ENCODE measurements at regions not wholly inside any gene's neighbourhood (a gene's known extent, or its start where the extent isn't known, plus 50 kb on each side); places are given as distances from the start of the nearest gene placed in this dataset.

- DNase-seq = no peak
- intact Hi-C loops (cut with DNase I) = no loop called here
Observed at GRCh38 chr4:124509151-124509550, 203.4 kb downstream of the ANKRD50 start.

DNA sequence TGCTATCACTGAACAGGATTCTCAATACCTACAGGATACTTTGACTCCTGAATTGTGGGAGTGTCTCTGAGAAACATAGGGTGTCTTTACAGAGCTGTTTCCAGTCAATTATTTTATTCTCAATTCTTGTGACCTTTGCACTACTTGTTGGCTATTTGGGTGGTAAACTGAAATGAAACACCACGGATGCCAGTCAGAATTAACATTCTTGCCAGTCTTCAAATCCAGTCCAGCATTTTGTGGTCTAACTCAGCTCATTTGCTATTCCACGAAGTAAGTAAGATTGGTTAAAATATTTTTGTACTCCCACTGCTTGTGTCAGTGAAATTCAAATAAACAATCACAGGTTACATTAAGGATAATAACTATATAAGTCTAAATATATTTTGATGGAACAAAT is 197.9 kb downstream of the ANKRD50 start:
- intact Hi-C loops (cut with DNase I) = no loop called here
- DNase-seq = no peak

DNA sequence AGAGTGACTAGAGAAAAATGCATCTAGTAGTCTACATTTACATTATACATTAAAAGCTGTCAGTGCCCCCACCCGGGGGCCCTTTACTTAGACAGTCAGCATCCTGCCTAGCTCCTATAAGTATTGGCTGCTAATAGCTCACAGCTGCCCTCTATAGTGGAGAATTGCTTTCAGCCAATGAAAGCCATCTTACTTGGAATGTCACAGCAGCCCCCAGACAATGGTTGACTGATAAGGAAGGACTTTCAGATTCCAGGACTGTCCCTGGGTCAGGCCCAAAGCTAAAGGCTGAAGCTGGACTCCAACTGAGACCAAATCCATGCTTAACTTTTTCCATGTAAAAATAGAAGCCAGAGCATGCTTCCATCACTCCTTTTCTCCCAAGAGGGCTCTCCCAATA is 196.9 kb downstream of the ANKRD50 start:
- intact Hi-C loops (cut with DNase I) = no loop called here
- DNase-seq = no peak

GRCh38 chr4:124519196-124519595 is 193.3 kb downstream of the ANKRD50 start:
- intact Hi-C loops (cut with DNase I) = no loop called here
- DNase-seq = no peak

DNA sequence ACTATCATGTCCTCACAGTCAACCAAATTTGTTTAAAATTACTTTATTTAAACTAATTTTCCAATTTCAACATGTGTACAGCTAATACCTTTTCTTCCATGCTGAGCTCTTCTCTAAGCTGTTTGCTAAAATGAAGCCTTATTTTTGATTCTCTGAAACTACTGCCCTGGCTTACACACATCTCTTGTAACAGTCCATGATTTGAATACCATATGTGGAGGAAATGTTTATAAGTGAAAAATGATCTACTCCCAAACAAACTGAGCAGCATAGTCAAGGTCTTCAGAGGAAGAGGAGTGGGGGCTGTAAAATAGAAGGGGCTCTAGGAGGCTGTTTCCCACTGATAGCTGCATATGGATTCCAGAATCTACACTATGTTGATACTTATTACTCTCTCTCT is 188.7 kb downstream of the ANKRD50 start:
- intact Hi-C loops (cut with DNase I) = no loop called here

GRCh38 chr4:124525524-124525923 is 187.0 kb downstream of the ANKRD50 start:
- intact Hi-C loops (cut with DNase I) = no loop called here
- DNase-seq = peak in 2 of 10 donors; percentile 52 to 62

More for the DNA sequence above, 188.7 kb downstream of the ANKRD50 start:
- no peak for DNase-seq

DNA sequence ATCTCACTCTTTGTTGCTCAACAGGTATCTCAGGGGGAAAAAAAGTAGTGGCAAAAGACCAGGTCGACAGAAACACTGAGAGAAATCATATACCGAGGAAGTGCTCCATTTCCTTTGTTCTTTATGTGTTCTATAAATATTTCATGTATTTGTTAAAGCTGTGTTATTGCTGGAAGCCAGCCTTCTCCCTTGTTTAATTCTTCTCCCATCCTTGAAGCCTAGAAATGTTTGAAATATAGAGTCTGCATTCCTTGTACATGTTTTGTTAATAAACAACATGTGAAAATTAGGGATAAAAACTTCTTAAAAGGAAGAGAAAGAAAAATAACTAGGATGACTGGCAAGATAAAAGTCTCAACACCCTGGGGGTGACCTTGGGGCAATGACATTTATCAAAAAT is 186.2 kb downstream of the ANKRD50 start:
- intact Hi-C loops (cut with DNase I) = no loop called here
- DNase-seq = no peak

DNA sequence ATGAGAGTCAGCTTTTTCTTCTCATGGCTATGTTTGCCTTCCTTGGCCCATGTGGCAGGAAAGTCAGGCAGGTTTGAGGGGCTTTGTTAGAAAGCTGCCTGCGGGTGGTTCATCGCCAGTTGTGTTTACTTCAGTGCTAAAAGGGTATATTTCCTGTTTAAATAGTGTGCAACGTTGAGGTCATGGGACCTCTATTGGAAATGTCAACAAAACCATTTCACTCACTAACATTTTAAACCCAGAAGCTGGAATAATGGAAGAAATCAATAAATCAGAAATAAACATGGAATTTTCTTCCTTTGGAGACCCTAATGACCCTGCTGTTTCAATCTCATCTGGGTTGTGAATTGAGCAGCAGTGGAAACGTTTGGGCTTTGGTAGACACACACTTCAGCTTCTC is 185.8 kb downstream of the ANKRD50 start:
- intact Hi-C loops (cut with DNase I) = no loop called here
- DNase-seq = no peak

- intact Hi-C loops (cut with DNase I) = no loop called here
- DNase-seq = no peak
Observed at GRCh38 chr4:124527364-124527763, 185.2 kb downstream of the ANKRD50 start.

DNA sequence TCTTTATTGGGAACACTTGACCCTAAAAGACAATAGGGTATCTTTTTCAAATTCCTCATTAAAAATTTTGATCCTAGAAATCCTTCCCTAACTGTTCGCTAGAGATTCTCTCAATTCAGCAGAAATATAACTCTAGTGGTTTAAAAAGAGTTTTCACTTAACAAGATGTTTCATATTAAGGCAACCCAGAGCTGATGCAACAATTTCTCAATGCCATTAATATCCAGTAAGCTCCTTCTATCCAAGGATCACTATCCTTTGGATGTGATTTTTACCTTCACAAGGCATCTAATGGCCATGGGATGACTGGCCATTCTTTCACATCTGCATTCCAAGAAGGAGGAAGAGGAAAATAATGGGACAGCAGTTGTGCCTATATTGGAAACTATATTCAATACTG is 183.4 kb downstream of the ANKRD50 start:
- DNase-seq = no peak
- intact Hi-C loops (cut with DNase I) = no loop called here

DNA sequence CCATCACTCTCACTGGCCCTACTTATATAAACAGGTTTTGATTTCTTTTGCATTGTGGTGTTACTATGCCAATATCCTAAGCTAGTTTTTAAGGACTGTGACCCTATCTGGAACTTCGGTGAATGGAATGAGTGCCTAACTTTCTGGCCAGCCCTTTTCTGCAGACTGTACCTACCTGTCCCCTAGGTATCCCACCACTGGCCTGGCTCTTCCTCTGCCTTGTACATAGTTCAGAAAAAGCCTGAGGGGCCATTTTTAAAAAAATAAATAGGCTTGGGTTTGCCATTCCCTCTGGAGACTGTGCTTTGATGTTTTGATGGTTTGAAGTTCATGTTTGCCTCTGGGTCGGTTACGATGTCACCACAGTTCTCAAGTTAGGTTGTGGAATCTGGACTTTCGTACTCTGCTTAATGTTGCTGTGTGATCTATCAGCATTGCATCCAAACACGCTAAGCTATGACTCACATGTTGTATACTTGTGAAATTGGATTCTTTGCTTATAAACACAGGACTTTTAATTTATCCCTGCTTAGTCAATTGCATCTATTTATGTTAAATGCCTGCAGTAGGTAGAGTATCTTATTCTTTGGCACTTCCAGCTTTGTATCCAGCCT is 182.0 kb downstream of the ANKRD50 start:
- no peak for DNase-seq
- intact Hi-C loops (cut with DNase I) = no loop called here

DNA sequence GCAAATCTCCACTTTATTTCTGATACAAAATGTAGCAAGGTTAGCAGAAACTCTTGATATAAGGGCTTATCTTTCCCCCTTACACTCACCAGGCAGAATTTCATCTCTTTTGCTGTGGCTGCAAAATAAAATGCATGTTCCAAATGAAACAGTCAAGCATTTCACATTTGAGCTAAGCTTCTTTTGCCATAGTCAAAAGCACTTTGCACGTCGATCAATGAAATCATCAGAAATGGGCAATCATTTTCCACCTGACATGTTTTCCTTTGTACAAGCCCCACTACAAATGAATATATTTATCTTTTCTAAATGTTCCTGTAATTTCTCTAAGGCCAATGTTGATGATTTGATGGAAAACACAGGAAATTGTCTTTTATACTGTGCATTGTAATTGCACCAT is 178.4 kb downstream of the ANKRD50 start:
- intact Hi-C loops (cut with DNase I) = no loop called here
- DNase-seq = no peak

GRCh38 chr4:124535003-124535402 is 177.5 kb downstream of the ANKRD50 start:
- intact Hi-C loops (cut with DNase I) = no loop called here
- no peak for DNase-seq

GRCh38 chr4:124536946-124537345 is 175.6 kb downstream of the ANKRD50 start:
- DNase-seq = no peak
- intact Hi-C loops (cut with DNase I) = no loop called here

DNA sequence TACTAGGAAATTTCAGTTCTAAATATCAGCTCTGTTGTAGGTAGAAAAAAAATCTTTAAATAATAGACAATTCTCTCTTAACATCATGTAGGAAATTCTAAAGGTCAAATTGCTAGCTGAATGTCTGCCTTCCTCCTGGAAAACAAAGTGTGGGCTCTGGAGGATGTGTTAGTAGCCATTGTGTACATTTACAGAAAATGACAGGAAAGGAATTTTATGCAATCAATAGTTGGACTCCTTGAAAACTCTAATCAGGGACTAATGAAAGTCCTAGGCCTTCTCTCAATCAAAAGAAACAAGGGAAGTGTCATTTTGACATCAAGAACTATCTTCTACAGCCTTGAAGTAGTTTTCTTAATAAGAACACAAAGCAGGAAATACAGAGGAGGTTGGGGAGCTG is 174.6 kb downstream of the ANKRD50 start:
- DNase-seq = no peak
- intact Hi-C loops (cut with DNase I) = no loop called here

DNA sequence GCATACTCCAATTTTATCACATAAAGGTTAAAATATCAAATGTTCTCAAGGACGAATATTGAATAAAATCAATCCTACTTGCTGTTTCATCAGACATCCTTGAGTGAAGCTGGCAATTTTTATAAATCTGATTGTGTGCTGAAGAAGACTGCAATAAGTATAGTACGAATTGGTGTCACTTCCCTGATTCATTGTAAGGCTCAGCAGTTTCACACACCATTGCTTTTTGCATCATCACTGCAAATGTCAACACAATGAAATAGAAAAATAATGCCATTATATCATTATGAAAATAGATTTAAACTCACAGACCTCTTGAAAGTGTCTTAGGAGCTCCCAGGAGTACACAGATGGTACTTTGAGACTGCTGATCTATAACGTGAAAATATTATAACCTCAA is 172.5 kb downstream of the ANKRD50 start:
- intact Hi-C loops (cut with DNase I) = no loop called here
- no peak for DNase-seq

DNA sequence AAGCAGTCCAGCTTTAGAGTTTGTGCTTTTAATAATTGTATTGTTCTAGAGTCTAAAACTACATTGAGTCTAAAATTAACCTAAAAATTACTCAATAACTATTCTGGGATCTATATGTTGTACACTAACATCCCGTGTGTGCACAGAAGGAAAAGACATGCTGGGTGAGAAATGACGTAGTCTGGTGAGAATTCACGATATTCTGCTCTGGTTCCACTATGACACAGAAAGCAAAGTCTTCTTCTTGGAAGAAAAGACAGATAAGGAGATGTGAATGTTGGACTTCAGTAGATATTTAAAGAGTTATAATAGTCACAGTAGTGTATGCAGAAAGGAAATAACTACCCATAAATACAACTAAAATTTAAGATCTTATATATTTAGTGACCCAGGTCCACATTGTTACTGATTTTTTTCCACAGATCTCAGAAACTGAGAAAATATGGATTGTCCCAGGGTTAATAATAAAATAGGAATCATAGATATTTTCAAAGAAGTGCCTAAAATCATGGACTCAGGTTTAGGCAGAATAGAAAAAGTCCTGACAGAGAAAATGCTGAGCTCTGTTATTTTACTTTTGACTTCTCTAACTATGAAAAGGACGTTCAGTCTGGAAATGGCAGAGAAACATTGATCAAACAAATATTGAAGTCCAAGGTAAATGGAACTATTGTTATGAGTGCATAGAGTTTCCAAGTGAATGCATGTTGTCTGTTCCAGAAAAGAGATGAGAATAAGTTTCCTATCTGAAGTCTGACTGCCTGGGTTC is 170.7 kb downstream of the ANKRD50 start:
- DNase-seq = no peak
- intact Hi-C loops (cut with DNase I) = no loop called here

- intact Hi-C loops (cut with DNase I) = no loop called here
- peak in 1 of 10 donors; percentile 61 for DNase-seq
Observed at GRCh38 chr4:124555959-124556358, 156.6 kb downstream of the ANKRD50 start.

DNA sequence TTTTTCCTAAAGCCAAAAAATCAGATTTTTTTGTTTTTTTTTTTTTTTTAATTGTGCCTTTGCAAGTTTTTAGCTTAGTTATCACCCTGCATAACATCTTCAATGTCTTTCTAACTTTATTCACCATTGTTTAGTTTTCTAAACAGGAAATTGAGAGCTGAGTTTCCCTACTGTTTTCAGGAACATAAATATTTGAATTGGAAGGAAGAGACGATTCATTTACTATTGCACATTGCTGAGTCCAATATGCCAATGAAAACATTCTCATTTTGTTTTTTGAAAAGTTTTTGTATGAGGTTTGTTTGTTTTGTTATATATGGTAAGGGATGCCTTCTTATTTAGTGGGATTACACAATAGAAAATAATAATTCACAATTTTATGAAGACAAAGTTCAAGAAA is 148.4 kb downstream of the ANKRD50 start:
- intact Hi-C loops (cut with DNase I) = no loop called here
- DNase-seq = no peak

- intact Hi-C loops (cut with DNase I) = no loop called here
- no peak for DNase-seq
Observed at GRCh38 chr4:124565371-124565770, 147.2 kb downstream of the ANKRD50 start.

DNA sequence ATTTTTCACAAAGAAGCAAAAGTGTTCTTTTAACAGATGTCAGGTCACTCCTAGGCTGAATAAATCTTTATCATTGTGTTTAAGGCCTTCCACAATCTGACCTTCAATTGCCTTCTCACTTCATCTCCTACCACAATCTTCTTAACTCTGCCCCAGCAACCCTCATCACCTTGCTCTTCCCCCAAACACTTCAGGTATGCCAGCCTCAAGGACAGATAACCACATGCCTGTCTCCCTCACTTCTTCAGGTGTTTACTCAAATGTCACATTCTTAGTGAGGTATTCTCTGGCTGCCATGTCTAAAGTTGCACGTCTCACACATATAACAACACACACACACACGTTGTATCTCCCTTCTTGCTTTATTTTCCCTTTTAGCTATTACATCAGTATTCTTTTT is 146.5 kb downstream of the ANKRD50 start:
- no peak for DNase-seq
- intact Hi-C loops (cut with DNase I) = no loop called here

- no peak for DNase-seq
- intact Hi-C loops (cut with DNase I) = no loop called here
Observed at GRCh38 chr4:124573056-124573455, 139.5 kb downstream of the ANKRD50 start.

Data from posterior cingulate gyrus (tissue), 11 donors.